Upper lobe of left lung (tissue), 6 donors: ENCODE measurements at regions not wholly inside any gene's neighbourhood (a gene's known extent, or its start where the extent isn't known, plus 50 kb on each side); places are given as distances from the start of the nearest gene placed in this dataset.

Experiments
- ATAC-seq, 2 donors: fragments of 200-7000 bp; cut with Tn5 transposase; one replicate each; pipeline ENCODE4 v1.9.1; 2022; ENCODE audit warnings: mild to moderate bottlenecking in 2 of 2, moderate library complexity in 2 of 2; ENCODE audit not compliant: low FRiP score in 2 of 2
- DNase-seq, 2 donors: peaks; one replicate each; pipeline ENCODE4 v3.0.0-alpha.2; 2019 to 2020
- H3K27ac ChIP-seq, 4 donors: fragments of 200-600 bp; sonication (generic); one replicate each; pipeline ENCODE4 v1.5.1; 2016 to 2019
- H3K27me3 ChIP-seq, 4 donors: fragments of 200-600 bp; sonication (generic); one replicate each; pipeline ENCODE4 v1.5.1; 2017 to 2019
- H3K36me3 ChIP-seq, 4 donors: fragments of 200-600 bp; sonication (generic); one replicate each; pipeline ENCODE4 v1.5.1; 2016 to 2019
- H3K4me1 ChIP-seq, 4 donors: fragments of 200-600 bp; sonication (generic); one replicate each; pipeline ENCODE4 v1.5.1; 2018 to 2019
- H3K4me3 ChIP-seq, 4 donors: fragments of 200-600 bp; sonication (generic); one replicate each; pipeline ENCODE4 v1.5.1; 2017 to 2019; ENCODE audit warnings: mild to moderate bottlenecking in 2 of 4, moderate library complexity in 1 of 4
- H3K9me3 ChIP-seq, 4 donors: fragments of 200-600 bp; sonication (generic); one replicate each; pipeline ENCODE4 v1.5.1; 2018 to 2019
- CTCF ChIP-seq, 6 experiments: fragments of 450-650 bp in 4 of 6; fragments of 200-600 bp in 2 of 6; sonication (generic) in 2 of 6; IDR thresholded peaks; one replicate each; pipeline ENCODE4 v1.5.1; 2016 to 2019; ENCODE audit warnings: antibody characterized with exemption in 6 of 6
- EP300 ChIP-seq, 4 donors: sonication (generic); formaldehyde crosslinking; IDR thresholded peaks; one replicate each; pipeline ENCODE4 v1.5.1; 2017; ENCODE audit warnings: antibody characterized with exemption in 4 of 4, control low read depth in 2 of 4
- POLR2A ChIP-seq, 4 donors: fragments of 450-650 bp; IDR thresholded peaks; one replicate each; pipeline ENCODE4 v1.5.1; 2016 to 2017; ENCODE audit warnings: antibody characterized with exemption in 4 of 4, mild to moderate bottlenecking in 2 of 4
- POLR2AphosphoS5 ChIP-seq, 2 donors: sonication (generic); formaldehyde crosslinking; IDR thresholded peaks; one replicate each; pipeline ENCODE4 v1.5.1; 2017; ENCODE audit warnings: antibody characterized with exemption in 2 of 2
- WGBS, 2 donors: methylation state at CpG; one replicate each; pipeline ENCODE4 v1.1.5; 2017 to 2018; 5-methylcytosine and 5-hydroxymethylcytosine counted together
- donor health status: DM: no; HTN: no; CAD: no; lungs with moderate emphysema.
- donor health status: DM: no; HTN: yes; CAD: no; lungs with severe emphysema.

DNA sequence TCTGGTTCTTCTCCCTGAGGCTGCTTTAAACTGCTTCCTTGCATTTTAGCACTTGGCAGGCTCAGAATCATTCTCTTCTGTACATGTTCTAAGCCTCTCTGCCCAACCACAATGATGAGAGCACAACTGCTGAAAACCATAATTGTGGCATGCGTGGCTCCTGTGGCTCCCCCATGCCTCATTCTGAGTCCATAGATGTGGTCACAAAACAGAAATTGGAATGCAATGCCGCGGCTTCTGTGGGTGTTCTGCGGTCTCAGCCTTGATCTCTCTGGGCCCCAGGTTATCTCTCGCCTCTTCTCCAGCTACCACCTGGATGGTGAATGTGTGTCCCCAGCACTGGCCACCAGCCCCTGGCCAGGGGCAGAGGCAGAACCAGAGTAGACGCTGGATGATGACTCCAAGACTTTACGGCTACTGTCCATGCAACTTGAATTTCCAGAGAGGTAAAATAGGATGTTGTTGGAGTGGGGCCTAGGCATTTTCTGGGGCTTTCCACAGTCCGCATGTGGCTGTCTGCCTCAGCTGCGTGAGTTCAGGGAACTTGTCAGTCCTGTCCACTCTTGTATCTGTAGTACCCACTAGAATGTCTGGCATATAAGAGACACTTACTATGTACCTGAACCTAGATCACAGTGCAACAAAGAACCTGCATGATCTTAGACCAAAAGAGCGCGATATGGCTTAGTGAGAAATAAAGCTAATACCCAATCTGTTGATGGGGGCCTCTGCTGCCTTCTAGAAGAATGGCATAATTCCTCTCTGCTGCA lies 52.4 kb upstream of the ADRB1 start:
- Histone ChIP-seq H3K4me1 (peaks cover 0 to 8% (median 0%) of the 10 kb centered on the region in 4 donors), H3K27me3 (no peaks in the 10 kb centered on the region), H3K27ac (no peak overlapping the region), H3K9me3 (no peaks in the 10 kb centered on the region), H3K4me3 (no peak overlapping the region), H3K36me3 (no peaks in the 10 kb centered on the region)
- DNase-seq = no peak
- ATAC-seq = peak in 1 of 2 donors; percentile 25
- WGBS, 2 donors = 64 to 86% methylated on average over 5 to 11 of the region's 11 CpGs
- TF ChIP-seq POLR2A (IDR thresholded peaks at IDR 0.05) = no peak
- no peak for TF ChIP-seq POLR2AphosphoS5 (IDR thresholded peaks at IDR 0.05)
- no peak for TF ChIP-seq EP300 (IDR thresholded peaks at IDR 0.05)
- no peak for TF ChIP-seq CTCF (IDR thresholded peaks at IDR 0.05)

GRCh38 chr10:113992471-113993011 lies 51.1 kb upstream of the ADRB1 start:
- 85 to 87% methylated on average over 9 of the region's 9 CpGs for WGBS, 2 donors
- no peaks in the 10 kb centered on the region for H3K9me3 ChIP-seq
- peaks cover 0 to 13% (median 0%) of the 10 kb centered on the region in 4 donors for H3K4me1 ChIP-seq
- no peaks in the 10 kb centered on the region for H3K36me3 ChIP-seq
- H3K4me3 ChIP-seq = no peak overlapping the region
- peak in 1 of 2 donors; percentile 48 for ATAC-seq
- DNase-seq = no peak
- no peaks in the 10 kb centered on the region for H3K27me3 ChIP-seq
- no peak overlapping the region for H3K27ac ChIP-seq
- TF ChIP-seq CTCF (IDR thresholded peaks at IDR 0.05) = no peak
- TF ChIP-seq EP300 (IDR thresholded peaks at IDR 0.05) = no peak
- no peak for TF ChIP-seq POLR2AphosphoS5 (IDR thresholded peaks at IDR 0.05)
- no peak for TF ChIP-seq POLR2A (IDR thresholded peaks at IDR 0.05)

- DNase-seq (no peak), ATAC-seq (peak in 1 of 2 donors; percentile 65)
- Histone ChIP-seq H3K36me3 (no peaks in the 10 kb centered on the region), H3K9me3 (no peaks in the 10 kb centered on the region), H3K4me3 (no peak overlapping the region), H3K27ac (no peak overlapping the region), H3K4me1 (peaks cover 0 to 14% (median under 1%) of the 10 kb centered on the region in 4 donors), H3K27me3 (no peaks in the 10 kb centered on the region)
- no peak for TF ChIP-seq POLR2A (IDR thresholded peaks at IDR 0.05)
- no peak for TF ChIP-seq CTCF (IDR thresholded peaks at IDR 0.05)
- TF ChIP-seq POLR2AphosphoS5 (IDR thresholded peaks at IDR 0.05) = no peak
- TF ChIP-seq EP300 (IDR thresholded peaks at IDR 0.05) = no peak
- 53 to 55% methylated on average over 3 of the region's 3 CpGs for WGBS, 2 donors
Observed at GRCh38 chr10:113993489-113993991, 50.1 kb upstream of the ADRB1 start.
